NCI-H1694 (cell line): ENCODE measurements at regions not wholly inside any gene's neighbourhood (a gene's known extent, or its start where the extent isn't known, plus 50 kb on each side); places are given as distances from the start of the nearest gene placed in this dataset.
"Not testable (repeated sequence)": the region's sequence is repeated elsewhere in the genome, so short reads cannot be mapped to it uniquely, and the experiment has no call there.

Source experiments
- DNase-seq: peaks from one replicate; lab custom pipeline; 2025; lab: John Stamatoyannopoulos, UW

GRCh38 chr13:69274231-69274630, 833.4 kb upstream of the ATXN8OS start:
- DNase-seq: no peak

DNA sequence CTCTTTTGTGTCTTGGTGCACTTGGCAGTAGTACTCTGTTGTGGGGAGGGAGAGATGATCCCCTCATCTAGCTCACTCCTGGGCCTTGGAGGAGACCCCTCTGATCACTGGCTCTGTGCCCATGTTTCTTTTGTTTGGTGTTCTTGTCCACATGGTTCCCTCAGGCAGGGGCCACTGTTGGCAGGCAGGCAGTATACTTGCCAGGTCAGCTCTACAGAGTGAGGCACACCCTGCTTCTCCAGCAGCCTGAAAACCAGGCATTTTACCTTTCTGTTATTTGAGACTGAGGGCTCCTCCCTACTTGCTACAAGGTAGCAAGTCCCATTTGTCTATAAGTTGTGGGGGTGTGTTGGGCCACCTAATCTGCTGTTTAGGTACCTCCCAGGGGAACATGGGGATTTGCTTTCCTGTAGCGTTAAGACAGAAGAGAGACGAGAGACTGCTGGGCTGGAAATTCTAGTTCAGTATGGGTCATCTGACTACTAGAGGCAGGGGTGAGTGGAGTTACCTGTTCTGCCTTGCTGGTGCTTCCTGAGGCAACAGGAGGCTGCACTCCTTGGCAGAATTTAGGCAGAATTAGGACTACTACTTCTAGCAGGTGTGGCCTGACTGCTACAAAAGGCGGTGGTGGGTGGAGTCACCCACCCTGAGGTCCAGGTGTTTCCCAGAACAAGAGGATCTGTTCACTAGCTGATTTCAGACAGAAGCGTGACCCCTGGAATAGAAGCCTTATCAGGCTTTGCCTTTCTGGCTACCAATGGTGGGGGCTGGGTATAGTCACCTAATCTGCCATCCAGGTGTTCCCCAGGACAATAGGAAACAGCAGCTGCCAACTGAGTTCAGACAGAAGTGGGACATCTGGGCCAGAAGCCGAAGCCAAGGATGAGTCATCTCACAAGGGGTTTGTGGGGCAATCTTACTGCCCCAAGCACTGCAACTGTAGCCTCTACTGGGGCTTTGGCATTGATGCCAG, 843.0 kb upstream of the ATXN8OS start:
- no peak for DNase-seq

- DNase-seq: no peak
These were observed 864.3 kb upstream of the ATXN8OS start for GRCh38 chr13:69243366-69243765.

DNA sequence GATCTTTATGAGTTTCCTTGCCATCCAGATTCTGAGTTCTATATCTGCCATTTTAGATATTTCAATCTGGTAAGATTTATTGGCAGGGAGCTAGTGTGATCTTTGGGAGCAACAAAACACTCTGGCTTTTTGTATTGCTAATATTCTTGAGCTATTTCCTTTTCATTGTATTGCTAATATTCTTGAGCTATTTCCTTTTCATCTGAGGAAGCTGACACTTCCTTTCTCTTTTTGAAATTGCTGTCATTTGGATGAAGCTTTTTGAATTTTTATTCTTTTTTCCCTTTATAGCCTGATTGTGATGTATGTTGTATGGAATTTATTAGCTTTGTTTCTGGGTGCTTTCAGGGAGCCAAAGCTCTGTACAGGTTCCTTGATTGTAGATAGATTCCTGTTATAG, 873.5 kb upstream of the ATXN8OS start:
- DNase-seq: no peak

DNA sequence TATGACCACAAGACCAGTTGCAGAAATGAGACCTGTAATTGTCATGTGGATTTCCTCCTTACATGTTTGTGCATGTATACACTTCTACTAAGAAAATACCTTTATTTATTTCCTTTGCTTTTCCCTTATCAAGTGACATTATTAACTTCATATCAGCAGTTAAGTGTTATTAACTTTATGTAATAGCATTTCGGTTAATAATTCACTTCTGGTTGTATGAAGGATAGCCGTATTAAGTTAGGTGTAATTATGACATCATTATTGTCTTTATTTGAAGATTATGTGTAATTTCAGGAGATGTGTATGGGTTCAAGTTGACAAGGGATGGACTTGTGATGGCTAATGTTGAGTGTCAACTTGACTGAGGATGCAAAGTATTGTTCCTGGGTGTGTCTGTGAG, 881.2 kb upstream of the ATXN8OS start:
- no peak for DNase-seq

- not testable (repeated sequence) for DNase-seq
These were observed 885.8 kb upstream of the ATXN8OS start for GRCh38 chr13:69221633-69222498.

- no peak for DNase-seq
These were observed 894.2 kb upstream of the ATXN8OS start for GRCh38 chr13:69213396-69213795.

- DNase-seq: no peak
These were observed 903.0 kb upstream of the ATXN8OS start for GRCh38 chr13:69204620-69205019.

GRCh38 chr13:69202996-69203395, 904.6 kb upstream of the ATXN8OS start:
- DNase-seq: no peak

DNA sequence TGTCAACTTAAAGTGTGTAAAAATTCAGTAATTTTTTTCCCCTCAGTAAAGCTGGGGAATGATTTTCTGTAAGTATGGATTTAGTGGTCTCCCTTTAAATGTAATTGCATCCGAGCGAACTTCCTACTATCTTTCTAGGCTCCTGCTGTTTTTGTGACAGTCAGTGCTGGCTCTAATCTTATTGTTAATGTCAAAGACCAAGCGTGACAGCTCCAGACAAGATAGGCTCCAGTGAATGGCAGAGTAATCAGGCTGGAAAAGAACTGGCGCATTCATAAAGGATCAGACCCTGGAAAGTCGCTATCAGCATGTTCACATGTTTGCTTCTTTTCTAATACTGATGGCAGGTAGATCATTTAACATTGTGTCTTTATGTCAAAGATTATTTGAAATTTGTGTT, 908.0 kb upstream of the ATXN8OS start:
- no peak for DNase-seq

DNA sequence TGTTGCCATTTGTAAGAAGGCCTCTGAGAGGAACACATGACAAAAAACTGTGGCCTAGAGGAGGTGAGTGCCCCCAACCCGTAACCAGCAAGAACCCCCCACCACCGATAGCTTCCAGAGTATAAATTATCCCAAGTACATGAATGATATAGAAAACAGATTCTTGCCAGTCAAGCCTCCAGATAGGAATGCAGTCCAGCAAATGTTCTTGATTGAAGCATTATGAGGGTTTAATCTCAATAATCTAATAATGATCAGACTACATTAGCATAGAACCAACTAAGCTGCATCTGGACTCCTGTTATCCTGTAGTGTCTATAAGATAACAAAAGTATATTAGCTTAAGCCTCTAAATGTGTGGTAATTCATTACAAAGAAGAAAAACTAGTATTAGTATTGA, 908.9 kb upstream of the ATXN8OS start:
- no peak for DNase-seq

DNA sequence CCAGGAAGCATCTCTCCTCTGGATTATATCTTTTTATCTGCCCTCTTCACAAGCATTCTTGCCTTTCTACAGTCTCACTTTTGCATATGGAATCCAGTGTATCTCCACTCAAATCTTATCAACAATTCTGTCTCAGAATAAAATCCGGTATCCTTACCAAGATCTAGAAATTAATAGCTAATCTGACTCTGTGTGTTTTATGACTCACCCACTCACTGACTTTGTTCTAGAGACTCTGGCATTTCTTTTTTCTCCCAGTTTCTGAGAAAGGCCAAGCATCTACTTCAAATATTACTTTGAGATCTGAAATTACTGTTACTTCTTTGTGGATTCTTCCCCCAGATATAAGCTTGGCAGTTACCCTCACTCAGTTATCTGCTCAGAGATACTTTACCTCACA, 913.5 kb upstream of the ATXN8OS start:
- DNase-seq: no peak

DNA sequence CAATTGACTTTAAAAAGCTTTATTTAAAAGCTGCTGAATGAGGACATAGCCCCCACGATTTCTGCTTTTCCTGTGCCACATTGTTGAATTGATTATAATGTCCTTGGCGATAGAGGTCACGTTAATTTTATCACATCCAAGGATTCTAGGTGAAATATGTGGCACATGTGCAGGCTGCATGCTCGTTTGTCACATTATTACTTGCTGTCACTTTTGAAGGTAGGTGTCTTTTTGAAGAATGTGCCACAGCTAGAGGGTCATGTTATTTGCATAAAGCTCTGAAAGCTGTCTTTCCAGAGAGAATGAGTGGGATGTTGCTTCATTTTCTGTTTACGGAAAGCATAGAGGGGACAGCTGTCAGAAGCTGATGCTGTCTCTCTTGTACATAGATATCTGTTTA, 927.6 kb upstream of the ATXN8OS start:
- no peak for DNase-seq

GRCh38 chr13:69178000-69178399, 929.6 kb upstream of the ATXN8OS start:
- no peak for DNase-seq

GRCh38 chr13:69168436-69168835, 939.2 kb upstream of the ATXN8OS start:
- DNase-seq: no peak

GRCh38 chr13:69155136-69155535, 952.5 kb upstream of the ATXN8OS start:
- DNase-seq: no peak

DNA sequence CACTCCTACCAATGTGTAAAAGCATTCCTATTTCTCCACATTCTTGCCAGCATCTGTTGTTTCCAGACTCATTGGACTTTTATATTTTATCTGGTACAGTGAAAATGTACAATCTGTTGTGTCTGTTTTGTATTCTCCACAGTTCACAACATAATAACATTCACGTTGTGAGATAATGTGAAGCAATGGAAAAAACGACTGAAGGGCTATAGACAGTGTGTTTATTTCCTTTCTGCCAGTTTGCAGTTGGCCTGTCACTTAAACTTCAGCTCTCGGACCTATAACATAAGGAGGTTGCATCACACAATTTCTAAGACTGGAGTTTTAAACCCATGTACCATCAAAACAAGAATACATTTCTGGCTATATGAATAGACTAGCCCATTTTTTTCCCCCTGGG, 965.5 kb upstream of the ATXN8OS start:
- DNase-seq: no peak

DNA sequence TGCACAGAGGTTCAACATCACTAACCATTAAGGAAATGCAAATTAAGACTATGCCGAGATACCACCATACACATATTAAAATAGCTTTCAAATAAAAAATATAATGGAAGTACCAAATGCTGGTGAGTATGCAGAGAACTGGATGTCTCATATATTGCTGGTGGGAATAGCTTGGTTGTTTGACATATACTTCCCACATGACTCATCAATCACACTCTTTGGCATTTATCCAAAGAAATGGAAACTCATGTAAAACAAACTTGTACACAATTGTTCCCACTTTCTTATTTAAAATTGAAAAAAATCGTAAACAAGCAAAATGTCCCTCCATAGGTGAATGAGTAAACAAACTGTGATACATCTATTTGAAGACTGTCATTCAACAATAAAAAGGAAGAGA, 982.6 kb upstream of the ATXN8OS start:
- DNase-seq: no peak

GRCh38 chr13:69109891-69110525, 997.6 kb upstream of the ATXN8OS start:
- DNase-seq: no peak

GRCh38 chr13:69108486-69108885, 999.1 kb upstream of the ATXN8OS start:
- DNase-seq: no peak

- DNase-seq: no peak
These were observed 1000.2 kb upstream of the ATXN8OS start for GRCh38 chr13:69107436-69107835.

DNA sequence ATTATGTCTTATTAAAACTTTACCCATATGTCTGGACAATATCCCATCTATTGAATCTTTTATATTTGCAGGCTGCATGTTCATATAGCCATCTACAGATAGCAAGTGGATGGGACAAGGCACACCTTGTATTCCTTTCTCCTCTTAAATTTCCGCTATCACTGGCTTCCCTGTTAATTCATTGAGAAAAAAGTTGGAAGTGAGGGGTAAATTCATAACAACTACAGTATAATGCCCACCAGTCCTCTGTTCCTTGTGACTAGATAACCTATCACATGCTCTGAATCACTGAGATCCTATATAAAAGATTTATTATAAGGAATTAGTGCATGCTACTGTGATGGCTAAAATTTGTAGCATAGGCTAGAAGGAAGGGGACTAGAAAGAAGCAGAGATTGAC, 1005.8 kb upstream of the ATXN8OS start:
- DNase-seq: no peak
